Astrocyte (in vitro differentiated cells and primary cell): ENCODE measurements at regions not wholly inside any gene's neighbourhood (a gene's known extent, or its start where the extent isn't known, plus 50 kb on each side); places are given as distances from the start of the nearest gene placed in this dataset.

Experiments used
- CTCF ChIP-seq: IDR thresholded peaks from 2 replicates; pipeline ENCODE4 v1.5.1; 2011; ENCODE audit warnings: low read depth, mild to moderate bottlenecking, inconsistent platforms, low read length, moderate library complexity; ENCODE audit not compliant: insufficient read depth
- EZH2 ChIP-seq: IDR thresholded peaks from 2 replicates; pipeline ENCODE4 v1.6.1; 2012; ENCODE audit warnings: mild to moderate bottlenecking, low read length, inconsistent platforms; ENCODE audit not compliant: insufficient read depth

GRCh38 chr2:125584732-125585131 lies 1071.2 kb upstream of the GYPC start:
- TF ChIP-seq CTCF (no peak), EZH2 (no peak)
